HG02938 (cell line): ENCODE measurements at regions not wholly inside any gene's neighbourhood (a gene's known extent, or its start where the extent isn't known, plus 50 kb on each side); places are given as distances from the start of the nearest gene placed in this dataset.
"Not testable (repeated sequence)": the region's sequence is repeated elsewhere in the genome, so short reads cannot be mapped to it uniquely, and the experiment has no call there.

Experiments
- ATAC-seq: cut with Tn5 transposase; IDR thresholded peaks from one replicate; pipeline ENCODE4 v1.9.1; 2021; ENCODE audit warnings: mild to moderate bottlenecking, moderate library complexity; ENCODE audit not compliant: unreplicated experiment

GRCh38 chr12:90710711-90711110 lies 244.3 kb downstream of the CCER1 start:
- ATAC-seq, result no peak

DNA sequence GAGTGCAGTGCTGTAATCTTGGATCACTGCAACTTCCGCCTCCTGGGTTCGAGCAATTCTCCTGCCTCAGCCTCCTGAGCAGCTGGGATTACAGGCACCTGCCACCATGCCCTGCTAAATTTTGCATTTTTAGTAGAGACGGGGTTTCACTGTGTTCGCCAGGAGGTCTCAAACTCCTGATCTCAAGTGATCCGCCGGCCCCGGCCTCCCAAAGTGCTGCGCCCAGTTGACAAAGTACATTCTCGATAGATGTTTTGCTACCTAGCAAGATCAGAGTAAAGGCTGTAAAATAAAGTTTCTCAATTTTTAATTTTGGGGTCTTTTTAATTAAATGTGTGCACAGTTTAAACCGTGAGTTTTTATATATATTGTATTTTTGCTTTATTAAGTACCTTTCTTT lies 248.9 kb downstream of the CCER1 start:
- ATAC-seq, result no peak

DNA sequence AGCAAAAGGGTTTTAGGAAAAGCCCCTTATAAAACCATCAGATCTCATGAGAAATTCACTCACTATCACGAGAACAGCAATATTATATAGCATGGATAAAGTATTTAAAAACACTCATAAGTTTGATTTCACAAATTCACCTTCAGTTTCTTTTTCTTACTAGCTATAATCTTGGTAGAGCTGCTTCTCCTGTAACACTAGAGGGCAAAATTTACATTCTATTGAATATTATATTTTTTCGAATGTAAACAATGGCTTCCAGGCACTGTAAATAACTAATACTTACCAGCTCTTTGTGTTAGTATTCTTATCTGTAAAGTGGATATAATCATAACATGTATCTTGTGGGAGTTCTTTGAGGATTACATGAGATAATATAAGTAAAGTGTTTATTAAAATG lies 259.6 kb downstream of the CCER1 start:
- no peak for ATAC-seq

GRCh38 chr12:90690120-90690519 lies 264.9 kb downstream of the CCER1 start:
- peak; percentile 62 for ATAC-seq

DNA sequence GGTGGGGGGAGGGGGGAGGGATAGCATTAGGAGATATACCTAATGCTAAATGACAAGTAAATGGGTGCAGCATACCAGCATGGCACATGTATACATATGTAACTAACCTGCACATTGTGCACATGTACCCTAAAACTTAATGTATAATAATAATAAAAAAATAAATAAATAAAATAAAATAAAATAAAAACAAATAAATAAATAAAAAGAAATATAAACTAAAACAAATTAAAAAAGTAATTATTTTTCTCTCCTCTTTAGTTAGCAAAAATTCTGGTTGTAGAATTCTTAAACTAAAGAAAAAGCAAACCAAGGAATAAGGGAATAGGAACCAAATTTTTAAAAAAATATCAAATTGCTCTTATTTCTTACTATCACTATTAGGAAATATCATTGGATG lies 267.3 kb downstream of the CCER1 start:
- not testable (repeated sequence) for ATAC-seq

GRCh38 chr12:90683871-90684270 lies 271.1 kb downstream of the CCER1 start:
- ATAC-seq, result no peak

GRCh38 chr12:90682398-90682797 lies 272.6 kb downstream of the CCER1 start:
- no peak for ATAC-seq

DNA sequence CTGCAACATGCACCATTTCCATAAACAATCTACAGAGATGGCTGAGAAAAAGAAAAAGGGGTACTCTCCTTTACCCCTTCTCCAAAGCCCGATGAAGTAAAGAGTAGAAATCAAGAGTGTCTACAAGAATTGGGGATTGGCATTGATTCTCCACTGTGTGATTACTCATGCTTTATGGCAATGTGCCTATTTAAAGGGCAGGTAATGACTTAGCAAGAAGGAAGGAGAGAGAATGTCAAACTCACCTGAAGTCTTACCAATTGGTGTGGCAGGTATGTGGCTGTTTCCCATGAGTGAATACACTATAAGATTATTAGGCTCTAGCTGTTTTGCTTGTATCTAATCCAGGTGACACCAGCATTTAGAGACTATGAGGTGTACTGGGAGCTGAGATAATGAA lies 275.3 kb downstream of the CCER1 start:
- ATAC-seq, result no peak

- ATAC-seq, result no peak
Observed at GRCh38 chr12:90677552-90677951, 277.4 kb downstream of the CCER1 start.

- no peak for ATAC-seq
Observed at GRCh38 chr12:90677055-90677454, 277.9 kb downstream of the CCER1 start.

- no peak for ATAC-seq
Observed at GRCh38 chr12:90675106-90675505, 279.9 kb downstream of the CCER1 start.

GRCh38 chr12:90672081-90672480 lies 282.9 kb downstream of the CCER1 start:
- no peak for ATAC-seq

DNA sequence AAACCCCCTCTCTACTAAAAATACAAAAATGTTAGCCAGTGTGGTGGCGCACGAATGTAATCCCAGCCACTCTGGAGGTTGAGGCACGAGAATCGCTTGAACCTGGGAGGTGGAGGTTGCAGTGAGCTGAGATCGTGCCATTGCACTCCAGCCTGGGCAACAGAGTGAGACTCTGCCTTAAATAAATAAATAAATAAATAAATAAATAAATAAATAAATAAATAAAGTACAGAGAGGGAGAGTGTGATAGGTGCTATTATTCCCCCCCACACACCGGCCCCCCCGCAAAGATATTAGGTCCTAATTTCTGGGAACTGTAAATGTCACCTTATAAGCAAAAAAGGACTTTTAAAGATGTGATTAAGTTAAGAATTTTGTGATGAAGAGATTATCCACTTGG lies 291.0 kb downstream of the CCER1 start:
- ATAC-seq, result not testable (repeated sequence)

DNA sequence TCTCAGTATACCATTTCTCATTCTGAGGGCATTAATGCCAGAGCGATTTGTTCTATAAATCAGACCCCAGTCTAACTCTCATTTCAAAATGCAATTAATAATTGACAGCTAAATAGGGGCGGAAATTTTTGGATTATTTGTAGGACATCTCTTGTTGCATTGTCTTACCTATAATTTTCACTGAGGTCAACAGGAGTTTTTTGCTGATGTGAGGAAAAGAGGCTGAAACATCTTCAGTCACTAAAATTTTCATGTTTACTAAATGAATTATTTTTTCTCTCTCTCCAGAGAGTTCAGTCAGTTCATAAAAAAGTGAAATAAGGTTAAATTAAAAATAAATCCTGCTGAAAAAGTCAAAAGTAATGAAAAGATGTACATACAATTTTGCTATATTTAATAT lies 295.9 kb downstream of the CCER1 start:
- no peak for ATAC-seq

GRCh38 chr12:90653040-90653439 lies 301.9 kb downstream of the CCER1 start:
- ATAC-seq, result no peak

- no peak for ATAC-seq
Observed at GRCh38 chr12:90652280-90652679, 302.7 kb downstream of the CCER1 start.

DNA sequence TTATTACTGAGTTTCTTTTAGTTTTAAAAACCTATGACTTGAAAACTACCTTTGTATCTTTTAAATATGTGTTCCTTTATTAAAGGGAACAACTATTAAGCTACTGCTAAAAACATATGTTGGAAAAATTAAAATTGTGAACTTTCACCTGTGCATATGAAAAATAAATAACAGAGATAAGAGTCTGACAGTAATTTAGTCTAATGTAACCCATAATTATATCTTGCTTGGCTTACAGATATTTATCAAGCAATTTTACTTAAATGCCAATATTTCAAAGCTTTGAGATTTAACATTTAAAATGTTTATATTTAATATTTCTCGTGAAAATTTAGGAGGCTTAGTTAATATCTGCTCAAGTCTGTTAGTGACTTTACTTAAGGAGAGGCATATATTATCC lies 309.8 kb downstream of the CCER1 start:
- ATAC-seq, result no peak

GRCh38 chr12:90631591-90632212 lies 323.3 kb downstream of the CCER1 start:
- ATAC-seq, result no peak

- no peak for ATAC-seq
Observed at GRCh38 chr12:90630006-90630405, 325.0 kb downstream of the CCER1 start.

DNA sequence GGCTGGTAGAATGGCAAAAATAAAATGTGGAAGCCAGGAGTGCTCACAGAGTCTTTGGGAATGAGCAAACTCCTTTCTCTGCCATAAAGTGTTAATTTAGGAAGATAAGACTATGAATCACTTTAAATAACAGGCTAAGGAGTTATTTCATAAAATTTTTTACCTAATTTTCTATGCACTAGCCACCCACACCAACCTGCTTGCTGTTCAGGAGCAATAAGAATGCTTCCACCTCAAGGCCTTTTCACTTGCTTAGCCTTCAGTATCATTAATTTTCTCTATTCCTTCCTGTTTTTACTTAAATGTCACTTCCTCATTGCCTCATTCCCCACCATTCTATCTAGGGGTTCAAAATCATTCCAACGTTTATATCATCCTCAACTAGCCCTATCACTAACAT lies 326.8 kb downstream of the CCER1 start:
- no peak for ATAC-seq

DNA sequence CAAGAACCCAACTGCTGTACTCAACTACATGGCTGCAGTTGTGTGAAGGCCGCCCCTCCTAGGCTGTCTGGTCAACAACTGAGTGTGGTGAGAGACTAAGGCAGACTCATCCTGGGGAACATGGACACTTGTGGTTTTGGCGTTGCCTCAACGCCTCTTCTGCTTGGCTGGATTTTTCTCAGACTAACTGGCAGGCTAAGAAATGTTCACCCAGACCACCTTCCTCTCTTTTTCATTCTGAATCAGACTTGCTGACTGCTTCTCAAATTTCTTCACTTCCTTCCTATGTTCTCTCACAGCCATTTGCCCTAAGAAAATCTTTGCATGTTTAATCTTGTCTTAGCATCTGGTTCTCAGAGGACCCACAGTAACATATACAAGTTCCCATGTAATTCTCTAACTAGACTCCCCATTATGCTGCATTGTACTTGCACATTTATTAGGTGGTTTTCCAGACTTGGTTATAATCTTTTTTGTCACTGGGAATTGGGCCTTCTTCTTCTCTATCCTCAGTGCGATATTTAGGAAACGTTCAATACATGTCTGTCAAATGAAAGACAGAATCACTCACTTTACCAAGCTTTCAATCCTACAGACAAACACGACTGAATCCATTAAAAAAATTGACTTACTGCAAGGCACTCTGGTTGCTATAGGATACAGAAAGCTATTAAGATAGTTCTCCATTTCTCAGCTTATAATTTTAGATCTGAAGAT lies 327.6 kb downstream of the CCER1 start:
- ATAC-seq, result peak; percentile 40

- no peak for ATAC-seq
Observed at GRCh38 chr12:90622431-90622830, 332.5 kb downstream of the CCER1 start.

DNA sequence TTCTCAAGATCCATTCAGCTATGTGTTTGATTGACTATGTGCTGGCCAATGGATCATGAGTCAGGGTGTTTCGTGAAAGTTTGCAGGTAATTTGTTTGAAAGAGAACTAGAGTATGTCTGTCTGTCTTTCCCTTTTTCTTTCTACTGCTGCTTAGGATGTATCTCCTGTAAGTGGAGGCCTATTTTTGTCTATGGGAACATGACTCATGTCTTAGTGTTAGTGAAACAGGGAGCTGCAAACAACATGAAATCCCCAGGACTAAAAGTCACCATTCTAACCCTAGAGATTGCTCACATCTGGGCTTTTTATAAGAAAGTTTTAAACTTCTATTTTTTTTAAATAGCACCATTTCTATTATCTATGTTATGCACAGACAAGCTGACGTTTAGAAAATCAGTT lies 333.0 kb downstream of the CCER1 start:
- ATAC-seq, result no peak
